ENCODE measurements at regions not wholly inside any gene's neighbourhood (a gene's known extent, or its start where the extent isn't known, plus 50 kb on each side); places are given as distances from the start of the nearest gene placed in this dataset.
"Not testable (repeated sequence)": the region's sequence is repeated elsewhere in the genome, so short reads cannot be mapped to it uniquely, and the experiment has no call there.

DNA sequence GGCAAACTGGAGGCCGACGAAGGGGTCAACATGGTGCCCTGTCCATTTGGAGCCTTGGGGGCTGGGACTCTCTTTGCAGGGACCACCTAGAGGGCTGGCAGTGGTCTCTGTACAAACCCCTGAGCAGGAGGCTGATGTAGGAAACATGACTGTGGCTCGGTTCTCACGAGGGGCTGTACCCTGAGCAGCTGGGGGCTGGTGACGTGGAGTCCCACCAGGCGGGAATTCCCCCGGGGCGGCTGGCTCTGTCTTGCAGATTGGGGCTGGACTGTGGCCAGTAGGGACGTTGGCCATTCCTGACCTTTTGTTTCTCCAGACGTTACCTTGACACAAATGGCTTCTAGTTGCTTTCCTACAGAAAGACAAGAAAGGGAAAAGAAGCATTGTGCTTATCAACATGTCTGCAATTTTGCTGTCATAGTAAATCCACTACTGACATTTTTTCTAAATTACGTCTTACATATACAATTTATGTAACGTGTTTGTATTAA lies 115.6 kb upstream of the PRKX start:
- H3K9ac ChIP-seq (ENCODE audit: low read length in 3 of 3); H3K4me3 ChIP-seq (ENCODE audit: low read length in 3 of 3); DNase-seq; H3K9me3 ChIP-seq (ENCODE audit: control insufficient read depth in 2 of 3, insufficient read depth in 1 of 3, low read length in 3 of 3); H3K27ac ChIP-seq (ENCODE audit: low read depth in 2 of 2, low read length in 2 of 2); intact Hi-C loops (cut with DNase I); H3K36me3 ChIP-seq (ENCODE audit: control insufficient read depth in 2 of 3, insufficient read depth in 3 of 3, low read length in 3 of 3); H3K4me1 ChIP-seq (ENCODE audit: control insufficient read depth in 2 of 3, insufficient read depth in 2 of 3, low read depth in 1 of 3, low read length in 3 of 3); H3K27me3 ChIP-seq (ENCODE audit: control insufficient read depth, insufficient read depth, low read length); FAIRE-seq: not testable (repeated sequence)

DNA sequence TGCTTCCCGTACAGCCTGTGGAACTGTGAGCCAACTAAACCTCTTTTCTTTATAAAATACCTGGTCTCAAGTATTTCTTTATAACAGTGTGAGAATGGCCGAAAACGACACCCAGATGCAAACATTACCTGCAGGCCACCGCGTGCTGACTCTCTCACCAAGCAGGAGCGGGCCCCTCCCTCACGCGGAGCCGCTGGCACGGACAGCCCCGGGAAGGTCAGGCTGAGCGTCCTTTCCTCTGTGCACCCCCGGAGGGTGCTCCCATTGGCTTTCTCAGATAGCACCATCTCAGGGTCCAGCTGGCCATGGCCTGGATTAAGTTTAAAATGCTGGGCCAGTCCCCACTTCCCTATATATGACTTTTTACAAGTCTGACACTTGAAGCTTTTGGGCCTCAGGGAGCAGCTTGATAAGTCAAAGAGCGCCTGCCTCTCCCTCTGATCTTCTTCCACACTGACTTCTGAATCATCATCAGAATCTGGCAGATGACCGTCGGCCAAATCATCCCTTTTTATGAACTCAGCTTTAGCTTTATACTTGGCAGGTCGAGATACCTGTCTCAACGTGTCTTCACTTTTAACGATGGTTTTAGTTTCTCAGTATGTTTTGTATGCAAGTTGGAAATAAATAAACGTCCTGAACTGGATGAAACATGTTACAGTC lies 115.1 kb upstream of the PRKX start:
- FAIRE-seq; H3K4me1 ChIP-seq (ENCODE audit: control insufficient read depth in 2 of 3, insufficient read depth in 2 of 3, low read depth in 1 of 3, low read length in 3 of 3); H3K27ac ChIP-seq (ENCODE audit: low read depth in 2 of 2, low read length in 2 of 2); H3K36me3 ChIP-seq (ENCODE audit: control insufficient read depth in 2 of 3, insufficient read depth in 3 of 3, low read length in 3 of 3); H3K4me3 ChIP-seq (ENCODE audit: low read length in 3 of 3); H3K9me3 ChIP-seq (ENCODE audit: control insufficient read depth in 2 of 3, insufficient read depth in 1 of 3, low read length in 3 of 3); DNase-seq; intact Hi-C loops (cut with DNase I); H3K9ac ChIP-seq (ENCODE audit: low read length in 3 of 3); H3K27me3 ChIP-seq (ENCODE audit: control insufficient read depth, insufficient read depth, low read length): not testable (repeated sequence)

DNA sequence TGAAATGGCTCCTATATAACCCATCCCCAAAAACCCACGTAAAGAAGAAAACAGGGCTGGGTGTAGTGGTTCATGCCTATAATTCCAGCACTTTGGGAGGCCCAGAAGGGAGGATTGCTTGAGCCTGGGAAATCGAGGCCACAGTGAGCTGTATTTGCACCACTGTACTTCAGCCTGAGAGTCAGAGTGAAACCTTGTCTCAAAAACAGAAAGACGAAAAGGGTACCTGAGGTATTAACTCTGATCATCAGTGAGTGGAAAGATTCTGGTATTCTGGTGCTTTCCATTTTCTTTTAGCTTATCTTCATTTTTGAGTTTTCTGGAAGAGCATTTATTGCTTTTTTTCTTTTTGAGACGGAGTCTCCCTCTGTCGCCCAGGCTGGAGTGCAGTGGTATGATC lies 110.6 kb upstream of the PRKX start:
- H3K9me3 ChIP-seq (ENCODE audit: control insufficient read depth in 2 of 3, insufficient read depth in 1 of 3, low read length in 3 of 3); FAIRE-seq: not testable (repeated sequence)

DNA sequence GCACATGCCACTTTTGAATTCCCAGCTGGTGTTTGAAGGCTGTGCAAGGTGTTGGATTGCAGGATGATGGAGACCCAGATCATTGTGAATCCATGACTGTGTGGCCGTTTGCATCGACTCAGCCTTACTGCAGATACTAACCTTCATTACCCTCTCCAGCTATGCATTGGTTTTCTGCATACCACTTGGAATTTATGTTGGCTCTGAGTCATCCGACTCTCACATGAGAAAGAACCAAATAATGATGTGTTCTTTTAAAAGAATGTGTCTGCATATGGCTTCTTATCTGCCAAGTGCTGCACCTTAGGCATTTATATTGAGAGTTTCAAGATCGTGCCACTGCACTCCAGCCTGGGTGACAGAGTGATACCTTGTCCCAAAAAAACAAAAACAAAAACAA lies 106.7 kb upstream of the PRKX start:
- TF ChIP-seq CTCF (IDR thresholded peaks at IDR 0.05; ENCODE audit: borderline replicate concordance, extremely low read depth, insufficient read depth) = no peak
- FAIRE-seq (no peak), DNase-seq (no peak)
- Histone ChIP-seq H3K27me3 (ENCODE audit: control insufficient read depth, insufficient read depth, low read length) (no peaks in the 10 kb centered on the region), H3K4me1 (ENCODE audit: control insufficient read depth in 2 of 3, insufficient read depth in 2 of 3, low read depth in 1 of 3, low read length in 3 of 3) (no peaks in the 10 kb centered on the region), H3K9me3 (ENCODE audit: control insufficient read depth in 2 of 3, insufficient read depth in 1 of 3, low read length in 3 of 3) (no peaks in the 10 kb centered on the region), H3K36me3 (ENCODE audit: control insufficient read depth in 2 of 3, insufficient read depth in 3 of 3, low read length in 3 of 3) (peaks cover 0 to 9% (median 0%) of the 10 kb centered on the region in 3 donors), H3K4me3 (ENCODE audit: low read length in 3 of 3) (no peak overlapping the region), H3K9ac (ENCODE audit: low read length in 3 of 3) (no peak overlapping the region), H3K27ac (ENCODE audit: low read depth in 2 of 2, low read length in 2 of 2) (no peak overlapping the region)
- intact Hi-C loops (cut with DNase I) = no loop called here

More for the DNA sequence above, 110.6 kb upstream of the PRKX start:
- DNase-seq; H3K27me3 ChIP-seq (ENCODE audit: control insufficient read depth, insufficient read depth, low read length); H3K4me1 ChIP-seq (ENCODE audit: control insufficient read depth in 2 of 3, insufficient read depth in 2 of 3, low read depth in 1 of 3, low read length in 3 of 3); H3K27ac ChIP-seq (ENCODE audit: low read depth in 2 of 2, low read length in 2 of 2); H3K9ac ChIP-seq (ENCODE audit: low read length in 3 of 3); H3K4me3 ChIP-seq (ENCODE audit: low read length in 3 of 3); intact Hi-C loops (cut with DNase I); H3K36me3 ChIP-seq (ENCODE audit: control insufficient read depth in 2 of 3, insufficient read depth in 3 of 3, low read length in 3 of 3): not testable (repeated sequence)

DNA sequence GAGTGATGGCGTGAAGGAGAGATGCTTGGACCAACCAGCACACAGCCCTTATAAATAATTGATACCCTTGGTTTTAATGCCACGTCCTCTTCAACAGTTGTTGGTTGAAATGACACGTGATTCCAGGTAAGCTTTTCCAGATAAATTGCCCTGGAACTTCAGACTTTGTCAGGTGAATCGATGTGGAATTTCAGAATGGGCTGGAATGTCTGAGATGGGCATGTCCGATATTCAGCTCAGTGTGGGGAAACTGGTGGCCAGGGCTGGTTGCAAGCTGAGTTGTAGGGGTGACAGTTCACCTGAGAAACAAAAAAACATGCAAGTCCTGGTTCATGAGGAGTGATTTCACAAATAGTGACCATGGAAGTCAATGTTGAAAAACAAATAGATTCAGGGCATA lies 104.0 kb upstream of the PRKX start:
- H3K4me3 ChIP-seq (ENCODE audit: low read length in 3 of 3); H3K4me1 ChIP-seq (ENCODE audit: control insufficient read depth in 2 of 3, insufficient read depth in 2 of 3, low read depth in 1 of 3, low read length in 3 of 3); FAIRE-seq; intact Hi-C loops (cut with DNase I); H3K27me3 ChIP-seq (ENCODE audit: control insufficient read depth, insufficient read depth, low read length); H3K9me3 ChIP-seq (ENCODE audit: control insufficient read depth in 2 of 3, insufficient read depth in 1 of 3, low read length in 3 of 3); H3K27ac ChIP-seq (ENCODE audit: low read depth in 2 of 2, low read length in 2 of 2); H3K36me3 ChIP-seq (ENCODE audit: control insufficient read depth in 2 of 3, insufficient read depth in 3 of 3, low read length in 3 of 3); H3K9ac ChIP-seq (ENCODE audit: low read length in 3 of 3); DNase-seq: not testable (repeated sequence)
